ENCODE measurements at regions not wholly inside any gene's neighbourhood (a gene's known extent, or its start where the extent isn't known, plus 50 kb on each side); places are given as distances from the start of the nearest gene placed in this dataset.

- Mint-ChIP-seq H3K9me3 (no peaks in the 10 kb centered on the region), H3K4me1 (no peaks in the 10 kb centered on the region), H3K4me3 (no peak overlapping the region), H3K27ac (no peak overlapping the region), H3K27me3 (ENCODE audit: low read depth) (no peaks in the 10 kb centered on the region), H3K36me3 (no peaks in the 10 kb centered on the region)
- POLR2A ChIA-PET = no interaction called here
- ATAC-seq (no peak), DNase-seq (ENCODE audit: low spot score) (no peak)
- CTCF ChIA-PET = no interaction called here
- no peak for TF ChIP-seq SMAD4 (CRISPR knock-in tag; IDR thresholded peaks at IDR 0.05)
- no peak for TF ChIP-seq TEAD4 (CRISPR knock-in tag; IDR thresholded peaks at IDR 0.05)
- TF ChIP-seq NFE2L1 (CRISPR knock-in tag; IDR thresholded peaks at IDR 0.05) = no peak
Observed at GRCh38 chr7:45456747-45457524, 117.2 kb upstream of the ADCY1 start.

GRCh38 chr7:45457591-45457990 is 116.6 kb upstream of the ADCY1 start:
- no peak overlapping the region for H3K4me3 Mint-ChIP-seq
- CTCF ChIA-PET = no interaction called here
- H3K27me3 Mint-ChIP-seq (ENCODE audit: low read depth) = no peaks in the 10 kb centered on the region
- ATAC-seq (no peak), DNase-seq (ENCODE audit: low spot score) (no peak)
- TF ChIP-seq RORB (CRISPR knock-in tag; IDR thresholded peaks at IDR 0.05) = no peak
- TF ChIP-seq TEAD4 (CRISPR knock-in tag; IDR thresholded peaks at IDR 0.05) = no peak
- no peak for TF ChIP-seq MXD4 (CRISPR knock-in tag; IDR thresholded peaks at IDR 0.05; ENCODE audit: borderline replicate concordance)
- TF ChIP-seq GTF2I (CRISPR knock-in tag; conservative IDR thresholded peaks at IDR 0.05) = no peak
- TF ChIP-seq USF1 (CRISPR knock-in tag; IDR thresholded peaks at IDR 0.05) = no peak
- TF ChIP-seq SMAD3 (CRISPR knock-in tag; IDR thresholded peaks at IDR 0.05; ENCODE audit: borderline replicate concordance) = no peak
- no peaks in the 10 kb centered on the region for H3K36me3 Mint-ChIP-seq
- H3K4me1 Mint-ChIP-seq = no peaks in the 10 kb centered on the region
- H3K9me3 Mint-ChIP-seq = no peaks in the 10 kb centered on the region
- H3K27ac Mint-ChIP-seq = no peak overlapping the region
- POLR2A ChIA-PET = interaction anchor here (0.5 kb wide), 1 partner anchor 31 kb away, joined by 3 read pairs; no protein-coding TSS in a partner anchor

- DNase-seq (ENCODE audit: low spot score) (no peak), ATAC-seq (no peak)
- Mint-ChIP-seq H3K4me3 (no peak overlapping the region), H3K27ac (no peak overlapping the region), H3K4me1 (no peaks in the 10 kb centered on the region), H3K9me3 (peaks cover 13% of the 10 kb centered on the region), H3K36me3 (peaks cover 9% of the 10 kb centered on the region), H3K27me3 (ENCODE audit: low read depth) (no peaks in the 10 kb centered on the region)
- CTCF ChIA-PET = no interaction called here
- TF ChIP-seq JUN (CRISPR knock-in tag; IDR thresholded peaks at IDR 0.05) (no peak), USF1 (CRISPR knock-in tag; IDR thresholded peaks at IDR 0.05) (no peak), CTCF (IDR thresholded peaks at IDR 0.05) (no peak), EMX1 (CRISPR knock-in tag; IDR thresholded peaks at IDR 0.05) (no peak), SOX15 (CRISPR knock-in tag; IDR thresholded peaks at IDR 0.05) (no peak), TEAD4 (CRISPR knock-in tag; IDR thresholded peaks at IDR 0.05) (no peak), GTF2I (CRISPR knock-in tag; conservative IDR thresholded peaks at IDR 0.05) (no peak), CDX4 (CRISPR knock-in tag; IDR thresholded peaks at IDR 0.05; ENCODE audit: borderline replicate concordance) (no peak), NR3C1 (CRISPR knock-in tag; conservative IDR thresholded peaks at IDR 0.05; ENCODE audit: low read depth) (no peak), STAT6 (CRISPR knock-in tag; conservative IDR thresholded peaks at IDR 0.05; ENCODE audit: low read depth) (no peak), IRF1 (CRISPR knock-in tag; IDR thresholded peaks at IDR 0.05) (no peak), FOXP1 (CRISPR knock-in tag; IDR thresholded peaks at IDR 0.05; ENCODE audit: borderline replicate concordance) (no peak), ETV6 (CRISPR knock-in tag; IDR thresholded peaks at IDR 0.05) (no peak), SP1 (CRISPR knock-in tag; conservative IDR thresholded peaks at IDR 0.05) (no peak), NR2C2 (CRISPR knock-in tag; IDR thresholded peaks at IDR 0.05) (no peak), ZNF671 (CRISPR knock-in tag; IDR thresholded peaks at IDR 0.05) (no peak), PRRX2 (CRISPR knock-in tag; IDR thresholded peaks at IDR 0.05) (no peak), ZNF423 (CRISPR knock-in tag; IDR thresholded peaks at IDR 0.05) (no peak), NFE2L1 (CRISPR knock-in tag; IDR thresholded peaks at IDR 0.05) (no peak), ZBTB43 (CRISPR knock-in tag; IDR thresholded peaks at IDR 0.05) (no peak)
- POLR2A ChIA-PET = no interaction called here
Observed at GRCh38 chr7:45459476-45459875, 114.7 kb upstream of the ADCY1 start.

Data from WTC11 (cell line).